GM11168 (cell line): ENCODE measurements at regions not wholly inside any gene's neighbourhood (a gene's known extent, or its start where the extent isn't known, plus 50 kb on each side); places are given as distances from the start of the nearest gene placed in this dataset.

Experiments used
- in situ Hi-C: fragments of 300-500 bp; cut with MboI; formaldehyde crosslinking; loops from one replicate; pipeline ENCODE4 v1.12.0; 2022; ENCODE audit warnings: low sequenced_read_pairs; ENCODE audit not compliant: unreplicated experiment

- in situ Hi-C loops: no loop called here
These were observed 207.9 kb upstream of the E2F8 start for GRCh38 chr11:19448651-19449050.

DNA sequence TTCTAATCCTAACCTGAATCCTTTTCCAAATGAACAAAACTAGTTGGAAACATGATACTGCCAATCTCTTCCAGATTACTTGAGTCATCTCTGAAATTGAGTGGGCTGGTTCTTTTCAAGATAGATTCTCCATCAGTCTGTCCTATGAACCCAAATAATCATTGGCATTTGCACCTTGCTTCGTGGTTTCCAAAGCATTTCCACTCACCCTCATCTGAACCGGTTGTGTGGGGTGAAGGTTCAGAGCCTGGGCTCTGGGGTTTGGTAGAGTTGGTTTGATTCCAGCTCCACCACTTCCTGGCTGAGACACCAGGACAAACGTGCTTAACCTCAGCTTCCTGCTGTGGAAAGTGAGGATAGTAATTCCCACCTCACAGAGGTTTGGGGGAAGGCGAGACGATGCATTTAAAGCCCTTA is 206.4 kb upstream of the E2F8 start:
- in situ Hi-C loops: no loop called here

DNA sequence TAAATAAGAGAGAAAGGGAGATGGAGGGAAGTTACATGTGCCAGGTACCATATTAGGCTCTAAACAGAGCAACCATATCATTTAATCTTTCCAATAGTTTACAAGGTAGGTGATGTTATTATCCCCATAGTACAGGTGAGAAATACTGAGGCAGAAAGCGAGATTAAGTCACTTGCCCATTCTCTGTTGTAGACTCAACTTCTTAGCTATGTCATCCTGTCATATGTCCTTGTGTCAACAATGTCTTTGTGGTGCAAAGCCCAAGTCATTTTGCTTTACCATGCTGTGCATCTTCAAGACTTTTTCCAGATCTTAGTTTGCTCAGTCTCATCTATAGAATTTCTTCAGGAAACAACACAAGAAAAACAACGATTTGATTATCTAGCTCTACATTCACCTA is 205.0 kb upstream of the E2F8 start:
- in situ Hi-C loops: no loop called here

DNA sequence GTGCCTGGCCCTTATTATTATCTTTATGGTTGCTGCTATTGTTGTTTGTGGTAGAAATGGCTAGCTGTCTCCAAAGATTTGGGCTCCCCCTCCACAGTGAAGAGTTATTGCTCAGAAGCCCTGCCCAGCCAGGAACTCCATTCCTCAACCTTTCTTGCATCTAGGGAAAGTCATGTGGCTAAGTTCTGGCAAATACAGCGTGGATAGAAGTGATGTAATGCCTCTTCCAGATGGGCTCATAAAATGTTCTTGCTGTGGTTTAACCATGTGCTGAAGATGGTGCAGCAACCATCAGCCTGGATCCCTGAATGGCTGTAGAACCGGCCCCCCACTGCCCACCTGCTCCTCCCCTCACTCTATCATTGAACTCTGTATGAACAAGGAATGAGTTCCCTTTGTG is 203.5 kb upstream of the E2F8 start:
- in situ Hi-C loops: no loop called here

- in situ Hi-C loops: no loop called here
These were observed 201.8 kb upstream of the E2F8 start for GRCh38 chr11:19442554-19442910.

GRCh38 chr11:19441752-19442553 is 201.2 kb upstream of the E2F8 start:
- in situ Hi-C loops: no loop called here

DNA sequence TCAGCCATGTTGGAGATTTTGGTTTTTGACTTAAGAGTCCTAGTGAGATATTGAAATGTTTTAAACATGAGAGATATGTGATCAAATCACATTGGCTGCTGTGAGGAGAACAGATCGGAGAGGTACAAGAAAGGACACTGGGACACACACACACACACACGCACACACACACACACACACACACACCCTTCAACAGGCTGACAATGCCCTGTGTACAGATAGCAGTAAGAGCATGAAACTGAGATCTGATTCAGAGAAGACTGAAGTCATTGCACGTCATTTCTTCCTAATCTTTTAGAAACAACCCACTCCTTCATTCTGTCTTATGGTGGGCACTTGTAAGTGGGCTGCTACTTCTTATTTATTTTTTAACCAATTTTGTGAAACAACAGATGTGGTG is 200.5 kb upstream of the E2F8 start:
- in situ Hi-C loops: no loop called here

DNA sequence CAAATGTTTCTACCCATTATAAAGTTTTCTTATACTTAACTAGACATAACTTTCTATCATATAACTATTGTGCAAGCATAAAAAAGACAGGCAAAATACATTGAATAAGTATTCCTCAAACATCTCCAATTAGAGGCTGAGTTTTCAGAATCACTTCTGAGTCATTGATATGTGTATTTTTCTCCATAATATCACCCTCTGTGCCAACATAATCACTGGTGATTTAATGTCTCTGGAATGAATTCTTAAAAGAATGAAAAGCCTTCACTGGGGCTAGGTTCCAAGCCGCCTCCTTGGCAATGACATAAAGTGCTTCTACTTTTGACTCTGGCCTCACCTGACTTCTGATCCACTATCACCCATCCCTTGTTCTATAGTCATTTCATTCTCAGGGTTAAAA is 197.0 kb upstream of the E2F8 start:
- in situ Hi-C loops: no loop called here

- in situ Hi-C loops: no loop called here
These were observed 196.2 kb upstream of the E2F8 start for GRCh38 chr11:19436932-19437331.

- in situ Hi-C loops: no loop called here
These were observed 194.7 kb upstream of the E2F8 start for GRCh38 chr11:19435306-19435989.

DNA sequence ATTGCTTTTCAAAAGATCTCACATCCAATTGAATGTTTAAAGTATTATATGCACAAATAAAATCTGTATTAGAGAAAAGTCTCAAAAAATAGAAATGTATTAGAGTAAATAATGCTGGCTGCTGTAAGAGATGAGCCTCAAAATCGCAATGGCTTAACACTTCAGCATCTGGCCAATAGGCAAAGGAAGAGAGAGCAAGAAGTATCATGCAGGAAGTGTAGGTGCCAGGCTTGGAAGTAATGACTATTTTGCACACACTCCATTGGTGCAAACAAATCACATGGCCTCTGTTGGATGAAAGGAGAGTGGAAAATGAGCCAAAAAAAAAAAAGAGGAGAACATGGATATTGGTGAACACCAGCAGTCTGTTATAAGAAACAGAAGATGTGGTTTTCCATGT is 193.0 kb upstream of the E2F8 start:
- in situ Hi-C loops: no loop called here

- in situ Hi-C loops: no loop called here
These were observed 192.6 kb upstream of the E2F8 start for GRCh38 chr11:19433367-19433766.

GRCh38 chr11:19432370-19433061 is 191.8 kb upstream of the E2F8 start:
- in situ Hi-C loops: no loop called here

DNA sequence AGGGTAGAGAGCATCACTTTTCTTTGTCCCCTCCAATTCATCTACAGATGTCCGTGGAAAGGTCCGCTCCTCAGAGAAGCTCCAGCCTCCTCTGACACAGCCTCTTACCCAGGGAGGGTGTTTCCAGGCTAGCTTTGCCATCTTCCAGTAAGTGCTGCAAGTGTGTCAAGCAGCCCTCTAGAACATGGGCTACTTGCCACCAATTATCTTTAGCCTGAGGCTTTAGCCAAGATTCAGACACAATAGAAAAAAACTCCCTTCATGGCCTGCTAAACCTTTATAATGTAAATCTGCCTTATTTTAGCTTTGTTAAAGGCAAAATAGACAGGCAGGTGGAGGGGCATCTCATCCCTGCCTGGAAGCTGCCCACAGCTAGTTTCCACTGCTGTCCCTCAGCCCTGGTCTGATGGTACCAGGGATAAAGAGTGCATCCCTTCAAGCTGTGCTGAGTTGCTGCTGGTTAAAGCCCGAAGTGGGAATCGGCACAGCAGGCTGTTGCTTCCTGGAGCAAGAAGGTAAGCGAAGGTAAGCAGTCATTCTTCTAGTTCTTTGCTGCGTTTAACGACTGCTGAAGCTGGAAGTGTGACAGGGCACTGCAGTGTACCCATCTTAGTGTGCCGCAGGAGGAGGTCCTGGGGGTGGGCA is 190.1 kb upstream of the E2F8 start:
- in situ Hi-C loops: no loop called here

DNA sequence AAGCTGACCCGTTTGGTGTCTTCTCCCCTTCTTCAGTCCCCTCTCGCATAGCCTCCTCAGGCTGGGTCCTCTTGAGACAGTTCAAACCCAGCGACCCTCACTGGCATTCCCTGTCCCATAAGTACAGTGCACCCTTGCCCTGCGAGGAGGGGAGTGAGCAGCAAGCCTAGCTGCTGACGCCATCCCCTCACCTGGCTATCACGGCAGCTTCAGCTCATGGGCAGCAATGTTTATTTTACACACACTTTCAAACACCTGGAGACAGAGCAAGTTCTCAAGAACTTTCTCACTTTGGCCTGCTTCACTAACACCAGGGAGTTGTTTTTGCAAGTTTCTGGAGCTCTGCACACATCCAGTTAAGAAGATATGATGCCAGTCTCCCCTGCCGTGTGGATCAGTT is 189.6 kb upstream of the E2F8 start:
- in situ Hi-C loops: no loop called here

DNA sequence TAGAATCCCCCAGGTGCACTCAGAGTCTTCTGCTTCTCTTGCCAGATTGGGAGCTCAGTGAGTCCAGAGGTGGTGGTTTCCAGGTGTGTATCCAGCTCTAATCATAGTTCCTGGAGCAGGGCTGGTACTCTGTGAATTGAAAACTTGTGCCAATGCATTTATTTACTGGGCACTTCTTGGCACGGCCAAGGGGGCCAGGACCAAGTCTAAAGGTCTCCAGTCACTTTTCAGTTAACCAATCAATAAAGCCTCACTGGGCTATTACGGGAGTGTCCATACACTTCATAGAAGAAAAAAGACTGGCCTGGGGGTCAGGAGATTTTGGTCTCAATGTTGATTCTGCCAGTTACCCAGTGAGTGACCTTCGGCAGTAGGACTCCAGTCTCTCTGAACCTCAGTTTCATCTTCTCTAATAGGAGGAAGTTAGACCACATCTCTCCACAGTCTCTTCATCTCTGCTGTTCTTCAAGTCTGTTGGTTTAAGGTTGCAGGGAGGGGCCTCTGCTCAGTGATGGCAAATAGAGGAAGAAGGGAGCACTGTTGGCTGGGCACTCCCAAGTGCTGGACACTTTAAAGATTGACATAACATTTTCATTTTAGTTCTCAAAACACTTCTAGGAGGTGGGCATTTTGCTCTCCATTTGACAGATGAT is 188.5 kb upstream of the E2F8 start:
- in situ Hi-C loops: no loop called here

- in situ Hi-C loops: no loop called here
These were observed 187.7 kb upstream of the E2F8 start for GRCh38 chr11:19428206-19429002.

DNA sequence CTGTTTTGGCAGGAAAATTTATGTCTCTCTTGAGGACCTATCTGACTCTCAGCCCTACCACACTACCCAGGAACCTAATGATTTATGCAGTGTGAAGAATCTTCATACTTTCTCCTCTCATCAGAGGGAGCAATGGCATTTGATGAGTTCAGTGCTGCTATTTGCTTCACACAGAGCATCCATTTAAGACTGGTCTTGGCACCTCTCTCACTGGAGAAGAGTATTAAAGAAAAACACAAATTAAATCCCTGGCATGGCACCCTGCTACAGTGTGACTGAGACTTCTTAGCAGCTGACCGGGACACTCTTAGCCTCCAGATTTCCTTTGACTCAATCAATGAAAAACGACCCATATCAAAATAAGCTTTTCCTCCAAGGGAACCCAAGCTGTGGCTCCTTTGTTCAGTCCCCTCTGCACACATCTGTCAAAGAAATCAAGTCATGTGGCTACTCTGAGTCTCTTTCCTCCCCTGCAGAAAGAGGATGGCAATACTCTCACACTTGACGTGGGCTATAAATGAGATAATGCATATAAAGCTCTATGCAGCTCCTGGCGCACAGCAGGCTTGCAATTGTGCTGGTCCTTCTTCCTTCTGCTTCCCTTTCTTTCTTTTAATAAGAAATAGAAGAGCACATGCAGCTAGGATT is 186.1 kb upstream of the E2F8 start:
- in situ Hi-C loops: no loop called here
